HCT116 (cell line): ENCODE measurements at regions not wholly inside any gene's neighbourhood (a gene's known extent, or its start where the extent isn't known, plus 50 kb on each side); places are given as distances from the start of the nearest gene placed in this dataset.

Experiments
- ATAC-seq: fragments of 200-7000 bp; cut with Tn5 transposase; 2 replicates; pipeline ENCODE4 v1.9.1; 2020; ENCODE audit warnings: mild to moderate bottlenecking, moderate library complexity
- BruUV-seq: library from RNA; stranded (reverse); fragments of 400-500 nt; replicated peaks from 2 replicates; lab custom pipeline; 2021; lab: Mats Ljungman, UMichigan
- CTCF ChIA-PET: fragments of 300-600 bp; sonication (Branson Sonifier 250); formaldehyde crosslinking; loops from one replicate; lab custom pipeline; 2021; ENCODE audit warnings: antibody characterized with exemption; lab: Charles Lee
- POLR2A ChIA-PET: fragments of 300-600, 350-600 bp; sonication (Branson Sonifier 250); formaldehyde crosslinking; loops from one replicate; lab custom pipeline; 2021; ENCODE audit warnings: antibody characterized with exemption; lab: Charles Lee
- RAD21 ChIA-PET, 2 experiments: fragments of 300-600 bp; sonication (Branson Sonifier 250); formaldehyde crosslinking; loops; one replicate each; lab custom pipeline; 2023; ENCODE audit warnings: low total read pairs in 2 of 2; ENCODE audit not compliant: uncharacterized antibody in 2 of 2, unreplicated experiment in 2 of 2, low non-redundant PET in 1 of 2; lab: Charles Lee
- DNase-seq: peaks from one replicate; pipeline ENCODE4 v3.0.0-alpha.2; 2010; ENCODE audit warnings: low read depth, low spot score
- H2AFZ ChIP-seq: fragments of 200-600 bp; shearing (Covaris generic), sonication (generic); 2 replicates; pipeline ENCODE4 v1.6.1; 2017; ENCODE audit warnings: low read depth, mixed run types, mixed read lengths, antibody characterized with exemption, low read length; ENCODE audit not compliant: poor library complexity, severe bottlenecking
- H3K27ac ChIP-seq: 2 replicates; pipeline ENCODE4 v1.5.1; 2012; ENCODE audit warnings: low read depth, low read length
- H3K27me3 ChIP-seq: fragments of 200-600 bp; sonication (generic); 2 replicates; pipeline ENCODE4 v1.6.1; 2016; ENCODE audit warnings: mixed run types, low read length, mixed read lengths; ENCODE audit not compliant: insufficient read depth
- H3K36me3 ChIP-seq, 2 experiments: fragments of 200-500 bp in 1 of 2; fragments of 200-600 bp in 1 of 2; sonication (Bioruptor generic) in 1 of 2; sonication (generic) in 1 of 2; 2 replicates each; pipeline versions ENCODE4 v1.5.1 to v1.6.1; 2014 to 2016; ENCODE audit warnings: low read length in 2 of 2, inconsistent platforms in 1 of 2, mixed read lengths in 1 of 2, mixed run types in 1 of 2; ENCODE audit not compliant: insufficient read depth in 2 of 2, control insufficient read depth in 1 of 2
- H3K4me1 ChIP-seq, 2 experiments: fragments of 200-600 bp in 1 of 2; sonication (generic) in 1 of 2; 2 replicates each; pipeline versions ENCODE4 v1.5.1 to v1.6.1; 2012 to 2017; ENCODE audit warnings: low read length in 2 of 2, inconsistent platforms in 1 of 2, mild to moderate bottlenecking in 1 of 2, mixed read lengths in 1 of 2, mixed run types in 1 of 2, moderate library complexity in 1 of 2; ENCODE audit not compliant: insufficient read depth in 2 of 2, control insufficient read depth in 1 of 2
- H3K4me2 ChIP-seq: fragments of 200-600 bp; sonication (generic); 2 replicates; pipeline ENCODE4 v1.6.1; 2017; ENCODE audit warnings: mixed run types, low read length, mixed read lengths
- H3K4me3 ChIP-seq, 2 experiments: fragments of 200-600 bp in 1 of 2; sonication (generic) in 1 of 2; replicated peaks in 1 of 2; 2 replicates each; pipeline ENCODE4 v1.5.1; 2011 to 2016; ENCODE audit warnings: low read length in 2 of 2, control low read depth in 1 of 2, low read depth in 1 of 2, mild to moderate bottlenecking in 1 of 2, mixed read lengths in 1 of 2, mixed run types in 1 of 2
- H3K79me2 ChIP-seq: fragments of 200-600 bp; sonication (generic); 2 replicates; pipeline ENCODE4 v1.6.1; 2017; ENCODE audit warnings: mild to moderate bottlenecking, mixed run types, low read length, moderate library complexity, mixed read lengths; ENCODE audit not compliant: insufficient read depth
- H3K9ac ChIP-seq: fragments of 200-600 bp; sonication (generic); 2 replicates; pipeline ENCODE4 v1.6.1; 2016; ENCODE audit warnings: low read length, mixed read lengths
- H3K9me2 ChIP-seq: fragments of 200-600 bp; sonication (generic), shearing (Covaris generic); 2 replicates; pipeline ENCODE4 v1.6.1; 2017; ENCODE audit warnings: mixed run types, mild to moderate bottlenecking, moderate library complexity; ENCODE audit not compliant: insufficient read depth
- H3K9me3 ChIP-seq, 2 experiments: fragments of 200-500 bp in 1 of 2; fragments of 200-600 bp in 1 of 2; sonication (Bioruptor generic) in 1 of 2; sonication (generic) in 1 of 2; 2 replicates each; pipeline ENCODE4 v1.6.1; 2014 to 2017; ENCODE audit warnings: low read length in 2 of 2, mixed read lengths in 2 of 2, inconsistent platforms in 1 of 2, low read depth in 1 of 2, mild to moderate bottlenecking in 1 of 2, mixed run types in 1 of 2, moderate library complexity in 1 of 2; ENCODE audit not compliant: control insufficient read depth in 1 of 2, insufficient read depth in 1 of 2
- H4K20me1 ChIP-seq: fragments of 200-600 bp; sonication (generic), shearing (Covaris generic); 2 replicates; pipeline ENCODE4 v1.6.1; 2017; ENCODE audit warnings: mixed run types, mild to moderate bottlenecking, moderate library complexity; ENCODE audit not compliant: insufficient read depth
- ATF3 ChIP-seq: IDR thresholded peaks from 2 replicates; pipeline ENCODE4 v1.6.1; 2012
- CBX3 ChIP-seq: IDR thresholded peaks from 2 replicates; pipeline ENCODE4 v1.6.1; 2012; ENCODE audit warnings: low read depth
- EGR1 ChIP-seq: IDR thresholded peaks from 2 replicates; pipeline ENCODE4 v1.6.1; 2012; ENCODE audit warnings: low read depth
- ELF1 ChIP-seq: IDR thresholded peaks from 2 replicates; pipeline ENCODE4 v1.6.1; 2012; ENCODE audit warnings: low read depth, borderline replicate concordance
- EZH2phosphoT487 ChIP-seq: fragments of 200-600 bp; IDR thresholded peaks from 2 replicates; pipeline ENCODE4 v1.6.1; 2018; ENCODE audit warnings: antibody characterized with exemption, borderline replicate concordance
- MAX ChIP-seq: IDR thresholded peaks from 2 replicates; pipeline ENCODE4 v1.6.1; 2012
- RAD21 ChIP-seq: IDR thresholded peaks from 2 replicates; pipeline ENCODE4 v1.6.1; 2012; ENCODE audit warnings: low read depth, mild to moderate bottlenecking
- REST ChIP-seq: IDR thresholded peaks from 2 replicates; pipeline ENCODE4 v1.6.1; 2012; ENCODE audit warnings: low read depth
- SIN3A ChIP-seq: IDR thresholded peaks from 2 replicates; pipeline ENCODE4 v1.6.1; 2012; ENCODE audit warnings: low read depth
- SP1 ChIP-seq: IDR thresholded peaks from 2 replicates; pipeline ENCODE4 v1.6.1; 2012; ENCODE audit warnings: low read depth
- SRF ChIP-seq: IDR thresholded peaks from 2 replicates; pipeline ENCODE4 v1.6.1; 2012; ENCODE audit warnings: low read depth
- YY1 ChIP-seq: IDR thresholded peaks from 2 replicates; pipeline ENCODE4 v1.6.1; 2011; ENCODE audit warnings: low read length, low read depth, moderate library complexity, mild to moderate bottlenecking; ENCODE audit not compliant: insufficient replicate concordance; ENCODE audit errors: extremely low read depth
- ZBTB33 ChIP-seq: IDR thresholded peaks from 2 replicates; pipeline ENCODE4 v1.6.1; 2011; ENCODE audit warnings: mild to moderate bottlenecking, low read length, moderate library complexity; ENCODE audit not compliant: insufficient replicate concordance; ENCODE audit errors: extremely low read depth
- ZFX ChIP-seq: fragments of 450-650 bp; IDR thresholded peaks from 2 replicates; pipeline ENCODE4 v1.6.1; 2017
- ZNF274 ChIP-seq: fragments of 200-500 bp; sonication (Bioruptor generic); IDR thresholded peaks from 2 replicates; pipeline ENCODE4 v1.6.1; 2014; ENCODE audit warnings: mild to moderate bottlenecking, low read depth, low read length, inconsistent platforms
- intact Hi-C: fragments of 100-400 bp; cut with micrococcal nuclease; formaldehyde crosslinking; loops from 2 replicates; pipeline ENCODE4 v1.10.0; 2022

- TF ChIP-seq REST (no peak), SIN3A (no peak), EZH2phosphoT487 (no peak), SP1 (no peak)
- TF ChIP-seq, all 23 proteins: peak for 0
Measured at GRCh38 chr16:14011846-14012245, 59.3 kb upstream of the MRTFB start (continued).

- TF ChIP-seq RAD21, result no peak
- TF ChIP-seq YY1, result no peak
- no peak for TF ChIP-seq MAX
- no peak for TF ChIP-seq ZNF274
- no peak for TF ChIP-seq ZBTB33
- TF ChIP-seq SRF, result no peak
- TF ChIP-seq EGR1, result no peak
- no peak for TF ChIP-seq ZFX
- no peak for TF ChIP-seq REST
- no peak for TF ChIP-seq SP1
- no peak for TF ChIP-seq EZH2phosphoT487
- no peak for TF ChIP-seq ATF3
- no peak for TF ChIP-seq CBX3
- no peak for TF ChIP-seq ELF1
- TF ChIP-seq, all 23 proteins: peak for 0
- Histone ChIP-seq H3K27me3 (no peaks in the 10 kb centered on the region), H3K4me3 (no peak overlapping the region), H3K36me3 (no peaks in the 10 kb centered on the region), H4K20me1 (no peaks in the 10 kb centered on the region; the same call in 1 of the 2 replicates), H3K4me2 (no peak overlapping the region), H3K9me3 (no peaks in the 10 kb centered on the region), H3K79me2 (no peaks in the 10 kb centered on the region), H3K9ac (no peak overlapping the region), H3K9me2 (no peaks in the 10 kb centered on the region), H3K4me1 (peaks cover 4 to 7% of the 10 kb centered on the region in 2 experiments; a peak in 3 of 4 replicates), H2AFZ (no peak overlapping the region), H3K27ac (no peak overlapping the region)
- CTCF ChIA-PET, result no interaction called here
- no peak for DNase-seq
- POLR2A ChIA-PET, result no interaction called here
- BruUV-seq, result no TSS peak
- ATAC-seq, result no peak
- intact Hi-C loops, result no loop called here
- RAD21 ChIA-PET, result no interaction called here
Measured at GRCh38 chr16:14013145-14013570, 58.0 kb upstream of the MRTFB start.
